PC-3 (cell line): ENCODE measurements at regions not wholly inside any gene's neighbourhood (a gene's known extent, or its start where the extent isn't known, plus 50 kb on each side); places are given as distances from the start of the nearest gene placed in this dataset.

Source experiments
- CTCF ChIP-seq: fragments of 300-600 bp; sonication (generic); conservative IDR thresholded peaks from 2 replicates; pipeline ENCODE4 v1.5.1; 2017; ENCODE audit warnings: antibody characterized with exemption, low read depth, mild to moderate bottlenecking, low read length
- EZH2 ChIP-seq: fragments of 300-600 bp; sonication (generic); IDR thresholded peaks from one replicate; pipeline ENCODE4 v1.6.1; 2017; ENCODE audit warnings: antibody characterized with exemption, mild to moderate bottlenecking, low read length; ENCODE audit not compliant: unreplicated experiment

- no peak for TF ChIP-seq EZH2
- no peak for TF ChIP-seq CTCF
These were observed 112.1 kb upstream of the PIEZO2 start for GRCh38 chr18:11261486-11261885.
